ENCODE measurements at regions not wholly inside any gene's neighbourhood (a gene's known extent, or its start where the extent isn't known, plus 50 kb on each side); places are given as distances from the start of the nearest gene placed in this dataset.

GRCh38 chr12:77493302-77494168 lies 337.2 kb upstream of the NAV3 start:
- DNase-seq (ENCODE audit: low spot score): no peak

GRCh38 chr12:77492536-77492935 lies 338.2 kb upstream of the NAV3 start:
- DNase-seq (ENCODE audit: low spot score): no peak

GRCh38 chr12:77489331-77489970 lies 341.2 kb upstream of the NAV3 start:
- DNase-seq (ENCODE audit: low spot score): no peak

- no peak for DNase-seq (ENCODE audit: low spot score)
Observed at GRCh38 chr12:77488041-77488620, 342.6 kb upstream of the NAV3 start.

GRCh38 chr12:77486872-77487271 lies 343.8 kb upstream of the NAV3 start:
- no peak for DNase-seq (ENCODE audit: low spot score)

GRCh38 chr12:77485961-77486854 lies 344.5 kb upstream of the NAV3 start:
- DNase-seq (ENCODE audit: low spot score): no peak

GRCh38 chr12:77481687-77482086 lies 349.0 kb upstream of the NAV3 start:
- DNase-seq (ENCODE audit: low spot score): no peak

GRCh38 chr12:77477907-77478533 lies 352.7 kb upstream of the NAV3 start:
- DNase-seq (ENCODE audit: low spot score): no peak

GRCh38 chr12:77471801-77472200 lies 358.9 kb upstream of the NAV3 start:
- DNase-seq (ENCODE audit: low spot score): no peak

GRCh38 chr12:77469578-77470333 lies 360.9 kb upstream of the NAV3 start:
- no peak for DNase-seq (ENCODE audit: low spot score)

GRCh38 chr12:77442633-77443032 lies 377.3 kb upstream of the E2F7 start:
- DNase-seq (ENCODE audit: low spot score): no peak

- DNase-seq (ENCODE audit: low spot score): no peak
Observed at GRCh38 chr12:77439749-77440148, 374.4 kb upstream of the E2F7 start.

GRCh38 chr12:77438644-77439043 lies 373.3 kb upstream of the E2F7 start:
- DNase-seq (ENCODE audit: low spot score): no peak

- DNase-seq (ENCODE audit: low spot score): no peak
Observed at GRCh38 chr12:77437206-77437605, 371.8 kb upstream of the E2F7 start.

- DNase-seq (ENCODE audit: low spot score): no peak
Observed at GRCh38 chr12:77435446-77436091, 370.2 kb upstream of the E2F7 start.

- DNase-seq (ENCODE audit: low spot score): no peak
Observed at GRCh38 chr12:77433799-77434198, 368.4 kb upstream of the E2F7 start.

- DNase-seq (ENCODE audit: low spot score): no peak
Observed at GRCh38 chr12:77429426-77429825, 364.1 kb upstream of the E2F7 start.

GRCh38 chr12:77421152-77421551 lies 355.8 kb upstream of the E2F7 start:
- no peak for DNase-seq (ENCODE audit: low spot score)

GRCh38 chr12:77409551-77409950 lies 344.2 kb upstream of the E2F7 start:
- no peak for DNase-seq (ENCODE audit: low spot score)

- DNase-seq (ENCODE audit: low spot score): no peak
Observed at GRCh38 chr12:77407931-77408330, 342.6 kb upstream of the E2F7 start.
